ENCODE measurements at regions not wholly inside any gene's neighbourhood (a gene's known extent, or its start where the extent isn't known, plus 50 kb on each side); places are given as distances from the start of the nearest gene placed in this dataset.

DNA sequence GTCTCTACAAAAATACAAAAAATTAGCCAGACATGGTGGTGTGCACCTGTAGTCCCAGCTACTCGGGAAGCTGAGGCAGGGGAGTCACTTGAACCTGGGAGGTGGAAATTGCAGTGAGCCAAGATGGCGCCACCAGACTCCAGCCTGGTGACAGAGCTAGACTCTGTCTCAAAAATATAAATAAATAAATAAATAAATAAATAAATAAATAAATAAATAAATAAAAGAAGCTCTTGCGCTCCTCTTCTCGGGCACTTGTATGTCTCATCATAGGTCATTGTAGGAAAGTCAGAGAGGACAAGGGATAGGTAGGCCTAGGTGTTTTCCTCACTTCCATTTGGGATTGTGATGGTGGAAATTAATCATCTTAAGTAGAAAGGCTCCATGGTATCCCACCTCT lies 252.8 kb downstream of the PIK3R1 start:
- Mint-ChIP-seq H3K9me3 (no peaks in the 10 kb centered on the region), H3K4me3 (no peak overlapping the region), H3K27me3 (ENCODE audit: low read depth) (no peaks in the 10 kb centered on the region), H3K36me3 (ENCODE audit: insufficient read depth) (no peaks in the 10 kb centered on the region), H3K4me1 (ENCODE audit: low read depth) (no peaks in the 10 kb centered on the region)
- ATAC-seq (no peak), DNase-seq (no peak)

DNA sequence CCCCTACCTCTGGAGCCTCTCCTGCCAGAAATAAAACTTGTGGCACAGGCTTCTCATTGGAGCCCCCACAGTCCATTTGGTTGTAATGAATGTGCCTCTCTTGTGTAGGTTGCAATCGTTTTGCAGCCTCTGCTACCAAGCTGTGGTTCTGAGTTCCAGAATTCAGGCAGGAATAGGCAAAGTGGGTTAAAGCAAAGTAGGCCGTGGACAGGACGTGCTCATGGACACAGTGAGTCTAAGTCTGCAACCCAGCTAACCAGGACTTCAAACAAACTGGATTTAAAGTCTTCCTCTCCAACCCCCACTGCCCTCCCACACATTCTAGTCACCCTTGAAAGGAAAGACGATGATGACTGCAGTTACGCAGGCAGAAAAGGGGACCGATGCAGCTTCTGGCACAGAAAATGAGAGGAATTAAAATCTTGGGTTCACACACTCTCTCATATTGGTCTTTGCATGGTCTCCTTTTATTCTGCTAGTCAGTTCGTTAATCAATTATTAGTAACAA lies 260.0 kb downstream of the PIK3R1 start:
- no peaks in the 10 kb centered on the region for H3K36me3 Mint-ChIP-seq (ENCODE audit: insufficient read depth)

DNA sequence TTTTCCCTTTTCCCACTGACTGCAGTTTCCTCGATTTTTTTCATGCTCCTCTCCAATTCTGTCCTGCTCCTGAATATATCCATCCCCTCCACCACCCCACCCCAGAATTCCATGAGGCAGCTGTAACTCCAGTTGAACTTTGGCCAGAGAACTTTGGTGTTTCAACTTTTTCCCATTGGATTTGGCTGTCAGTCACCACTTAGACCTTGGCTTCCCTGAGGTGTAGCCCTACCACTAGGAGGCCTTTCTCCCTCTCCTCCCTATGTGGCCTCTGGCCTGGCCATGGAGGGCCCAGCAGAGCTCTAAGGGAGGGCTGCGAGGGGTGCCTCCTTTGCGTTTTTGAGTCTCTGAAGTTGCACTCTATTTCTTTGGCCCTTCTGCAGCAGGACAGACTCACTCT lies 261.3 kb downstream of the PIK3R1 start:
- Mint-ChIP-seq H3K4me1 (ENCODE audit: low read depth) (no peaks in the 10 kb centered on the region), H3K4me3 (no peak overlapping the region), H3K27me3 (ENCODE audit: low read depth) (no peaks in the 10 kb centered on the region), H3K9me3 (no peaks in the 10 kb centered on the region), H3K36me3 (ENCODE audit: insufficient read depth) (no peaks in the 10 kb centered on the region)
- ATAC-seq (no peak), DNase-seq (no peak)

More for the DNA sequence above, 260.0 kb downstream of the PIK3R1 start:
- ATAC-seq = no peak
- H3K4me1 Mint-ChIP-seq (ENCODE audit: low read depth) = no peaks in the 10 kb centered on the region
- H3K9me3 Mint-ChIP-seq = no peaks in the 10 kb centered on the region
- no peak overlapping the region for H3K4me3 Mint-ChIP-seq
- no peak for DNase-seq
- H3K27me3 Mint-ChIP-seq (ENCODE audit: low read depth) = no peaks in the 10 kb centered on the region

DNA sequence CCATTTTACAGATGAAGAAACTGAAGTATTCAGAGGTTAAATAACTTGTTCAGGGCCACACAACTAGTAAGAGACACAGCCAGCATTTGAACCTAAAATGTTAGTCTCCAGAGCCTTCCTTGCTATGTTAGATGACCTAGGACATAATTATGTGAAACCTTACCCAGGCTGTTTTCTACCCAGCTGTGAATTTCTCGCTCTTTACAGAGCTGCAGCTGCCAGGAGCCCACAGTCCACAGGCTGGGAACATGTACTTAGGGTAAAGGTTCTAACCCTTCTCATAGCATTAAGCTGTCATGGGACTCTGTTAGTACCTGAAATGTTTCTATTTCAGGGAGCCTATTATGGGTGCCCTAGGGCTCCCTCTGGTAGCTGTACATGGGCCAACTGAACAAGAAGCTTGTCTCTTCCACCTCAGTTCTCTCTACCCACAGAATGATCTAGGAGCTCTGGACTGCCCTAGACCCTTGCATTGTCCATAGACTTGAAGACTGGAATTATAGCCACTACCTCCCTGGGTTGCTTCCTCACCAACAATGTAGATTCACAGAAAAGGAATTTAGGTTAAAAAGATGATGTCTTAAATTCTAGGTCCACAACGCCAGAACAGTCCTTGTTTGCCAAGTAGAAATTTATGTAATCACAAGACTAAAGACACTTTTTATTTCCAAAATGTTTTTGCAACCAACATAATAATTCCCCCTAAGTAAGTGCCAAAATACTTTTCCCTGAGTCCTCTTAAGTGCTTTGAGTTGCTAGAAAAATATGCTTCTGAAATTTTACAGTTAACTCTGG lies 262.9 kb downstream of the PIK3R1 start:
- no peaks in the 10 kb centered on the region for H3K36me3 Mint-ChIP-seq (ENCODE audit: insufficient read depth)
- DNase-seq = no peak
- no peaks in the 10 kb centered on the region for H3K9me3 Mint-ChIP-seq
- peaks cover 6% of the 10 kb centered on the region for H3K27me3 Mint-ChIP-seq (ENCODE audit: low read depth)
- ATAC-seq = no peak
- H3K4me3 Mint-ChIP-seq = no peak overlapping the region
- H3K4me1 Mint-ChIP-seq (ENCODE audit: low read depth) = no peaks in the 10 kb centered on the region

DNA sequence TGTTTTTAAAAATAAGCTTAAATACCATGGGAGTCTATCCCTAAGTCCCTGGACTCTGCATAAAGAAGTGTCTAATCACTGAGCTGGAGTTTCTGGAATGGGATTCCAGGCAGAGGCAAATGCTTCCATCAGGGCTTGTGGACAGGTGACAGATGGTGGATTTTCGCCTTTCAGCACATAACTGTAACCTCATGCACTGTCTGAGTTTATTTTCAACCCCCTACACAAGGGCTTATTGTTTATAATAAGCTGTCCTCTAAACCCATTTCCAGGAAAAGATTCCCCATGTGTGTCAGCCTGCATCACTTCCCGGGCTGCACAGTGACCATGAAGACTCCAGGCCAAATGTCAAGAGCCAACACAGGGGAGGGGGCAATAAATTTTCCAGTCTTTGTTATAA lies 264.0 kb downstream of the PIK3R1 start:
- Mint-ChIP-seq H3K27me3 (ENCODE audit: low read depth) (peaks cover 6% of the 10 kb centered on the region), H3K36me3 (ENCODE audit: insufficient read depth) (no peaks in the 10 kb centered on the region), H3K4me1 (ENCODE audit: low read depth) (no peaks in the 10 kb centered on the region), H3K4me3 (no peak overlapping the region), H3K9me3 (no peaks in the 10 kb centered on the region)
- DNase-seq (no peak), ATAC-seq (no peak)

DNA sequence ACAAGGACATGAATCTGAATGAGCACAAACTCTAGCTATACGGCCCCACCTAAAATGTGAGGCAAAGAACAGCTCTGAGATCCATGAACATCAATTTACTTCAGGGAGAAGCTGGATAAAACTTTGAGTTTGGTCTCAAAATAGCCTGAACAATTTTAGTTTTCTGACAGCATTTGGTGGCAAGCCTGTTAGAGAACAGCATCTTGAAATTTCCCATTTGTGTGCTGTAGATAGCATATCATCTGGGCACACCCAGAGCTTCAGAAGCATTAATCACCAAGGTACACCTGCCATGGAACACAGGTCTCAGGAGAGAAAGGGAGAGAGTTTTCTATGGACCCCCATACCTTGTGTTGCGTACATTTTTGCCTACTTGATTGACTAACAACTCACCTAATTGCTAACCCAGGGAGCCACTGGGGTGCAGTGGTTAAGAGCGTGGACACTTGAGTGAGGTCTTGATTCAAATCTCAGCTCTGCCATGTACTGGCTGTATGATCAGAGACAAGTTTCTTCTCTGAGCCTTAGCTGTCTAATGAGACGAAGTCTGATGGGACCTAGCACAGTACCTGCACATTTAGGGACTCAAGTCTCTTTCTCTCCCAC lies 264.9 kb downstream of the PIK3R1 start:
- H3K27me3 Mint-ChIP-seq (ENCODE audit: low read depth) = peaks cover 6% of the 10 kb centered on the region
- no peaks in the 10 kb centered on the region for H3K36me3 Mint-ChIP-seq (ENCODE audit: insufficient read depth)
- no peaks in the 10 kb centered on the region for H3K9me3 Mint-ChIP-seq
- no peaks in the 10 kb centered on the region for H3K4me1 Mint-ChIP-seq (ENCODE audit: low read depth)
- H3K4me3 Mint-ChIP-seq = no peak overlapping the region
- no peak for DNase-seq
- ATAC-seq = no peak

DNA sequence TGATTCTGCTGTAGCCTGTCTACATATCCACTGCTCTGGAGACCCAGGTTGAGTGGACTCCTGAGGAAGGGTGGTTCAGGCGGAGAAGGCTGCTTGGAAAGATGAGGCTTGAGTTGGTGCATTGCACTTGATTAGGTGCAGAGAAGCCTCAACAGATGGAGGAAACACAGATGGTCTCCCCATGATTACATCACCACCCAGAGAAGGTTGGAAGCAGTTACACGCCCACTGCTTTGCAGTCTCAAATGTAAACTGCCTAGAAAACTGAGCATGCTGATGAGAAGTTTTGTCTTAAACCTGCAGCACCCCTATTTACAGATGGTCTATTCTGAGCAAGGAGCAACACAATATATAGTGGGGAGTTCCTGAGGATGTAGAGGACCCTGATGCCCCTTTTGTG lies 266.6 kb downstream of the PIK3R1 start:
- Mint-ChIP-seq H3K27me3 (ENCODE audit: low read depth) (peaks cover 9% of the 10 kb centered on the region), H3K36me3 (ENCODE audit: insufficient read depth) (no peaks in the 10 kb centered on the region), H3K4me1 (ENCODE audit: low read depth) (no peaks in the 10 kb centered on the region), H3K4me3 (no peak overlapping the region), H3K9me3 (no peaks in the 10 kb centered on the region)
- no peak for ATAC-seq
- no peak for DNase-seq

DNA sequence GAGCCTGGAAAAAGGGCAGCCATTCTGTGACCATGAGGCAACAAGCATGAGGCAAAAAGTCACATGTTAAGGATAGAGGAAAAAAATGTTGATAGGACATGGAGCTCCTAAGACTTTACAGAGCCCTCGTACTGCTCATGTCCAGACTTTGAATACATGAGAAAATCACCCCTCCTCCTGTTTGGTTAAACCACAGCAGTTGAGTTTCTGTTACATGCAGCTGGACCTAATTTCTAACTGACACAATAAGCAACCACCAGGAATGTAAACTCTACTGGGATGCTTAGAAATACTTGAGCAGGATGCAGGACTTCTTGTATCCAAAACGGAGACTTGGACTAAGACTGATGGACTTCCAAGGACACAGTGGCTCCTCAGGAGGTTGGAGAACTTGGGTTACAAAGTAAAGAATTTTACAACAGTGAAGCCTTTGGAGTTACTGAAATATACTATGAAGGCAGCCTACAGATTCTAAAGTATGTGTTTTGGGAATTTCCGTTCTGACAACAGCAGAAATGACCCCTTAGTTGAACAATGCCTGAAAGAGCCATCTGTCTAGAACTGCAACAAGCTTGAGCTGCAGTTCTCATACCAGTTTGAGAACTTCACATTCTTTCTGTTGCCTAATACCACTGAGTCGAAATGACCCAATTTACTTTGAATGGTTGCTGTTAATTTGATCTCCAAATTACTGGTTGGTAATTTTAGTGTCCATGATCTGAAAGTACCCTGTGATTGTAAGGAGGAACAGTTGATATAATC lies 268.9 kb downstream of the PIK3R1 start:
- peaks cover 7% of the 10 kb centered on the region for H3K9me3 Mint-ChIP-seq
- H3K36me3 Mint-ChIP-seq (ENCODE audit: insufficient read depth) = no peaks in the 10 kb centered on the region
- no peaks in the 10 kb centered on the region for H3K4me1 Mint-ChIP-seq (ENCODE audit: low read depth)
- H3K27me3 Mint-ChIP-seq (ENCODE audit: low read depth) = peaks cover 16% of the 10 kb centered on the region
- H3K4me3 Mint-ChIP-seq = no peak overlapping the region
- no peak for ATAC-seq
- no peak for DNase-seq

DNA sequence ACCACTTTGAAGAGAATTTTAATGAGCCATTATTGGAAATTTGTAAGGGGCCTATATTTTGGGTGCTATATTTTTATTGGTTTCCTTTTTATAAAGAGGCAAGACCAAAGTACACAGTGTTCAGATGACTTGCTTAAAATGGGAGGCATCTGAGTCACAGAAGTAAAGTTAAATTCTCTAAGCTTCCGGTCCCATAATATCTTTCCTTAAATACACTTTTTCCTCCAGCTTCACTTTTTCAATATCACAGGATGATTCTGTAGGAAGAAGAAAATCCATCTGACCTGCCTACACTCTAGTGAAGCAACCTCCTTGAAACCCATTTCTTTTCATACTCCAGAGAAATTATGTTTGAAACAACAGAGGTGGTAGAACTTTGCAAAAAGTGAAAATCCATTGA lies 274.0 kb downstream of the PIK3R1 start:
- H3K9me3 Mint-ChIP-seq = peaks cover 7% of the 10 kb centered on the region
- peaks cover 10% of the 10 kb centered on the region for H3K27me3 Mint-ChIP-seq (ENCODE audit: low read depth)
- no peaks in the 10 kb centered on the region for H3K4me1 Mint-ChIP-seq (ENCODE audit: low read depth)
- ATAC-seq (no peak), DNase-seq (no peak)
- no peak overlapping the region for H3K4me3 Mint-ChIP-seq
- no peaks in the 10 kb centered on the region for H3K36me3 Mint-ChIP-seq (ENCODE audit: insufficient read depth)

DNA sequence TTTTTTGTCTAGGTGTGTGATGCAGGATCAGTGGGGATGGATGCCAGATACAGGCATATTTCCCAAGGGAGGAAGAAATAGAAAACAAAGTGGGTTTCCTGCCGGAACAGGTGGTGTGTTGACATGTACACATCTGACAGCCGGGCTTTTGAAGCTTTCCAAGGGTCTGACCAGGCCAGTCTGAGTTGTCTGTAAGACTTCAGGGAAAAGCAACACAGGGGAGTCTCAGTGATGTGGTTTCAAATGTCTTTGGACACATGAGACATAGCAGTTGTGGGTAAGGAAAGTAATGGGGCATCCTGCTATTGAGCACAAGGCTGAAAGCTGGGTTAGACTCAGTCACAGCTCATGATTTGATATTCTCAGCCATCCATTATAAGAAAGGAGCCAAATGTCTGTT lies 274.9 kb downstream of the PIK3R1 start:
- Mint-ChIP-seq H3K4me3 (no peak overlapping the region), H3K9me3 (peaks cover 7% of the 10 kb centered on the region), H3K36me3 (ENCODE audit: insufficient read depth) (no peaks in the 10 kb centered on the region), H3K27me3 (ENCODE audit: low read depth) (peaks cover 10% of the 10 kb centered on the region), H3K4me1 (ENCODE audit: low read depth) (no peaks in the 10 kb centered on the region)
- DNase-seq (no peak), ATAC-seq (no peak)

DNA sequence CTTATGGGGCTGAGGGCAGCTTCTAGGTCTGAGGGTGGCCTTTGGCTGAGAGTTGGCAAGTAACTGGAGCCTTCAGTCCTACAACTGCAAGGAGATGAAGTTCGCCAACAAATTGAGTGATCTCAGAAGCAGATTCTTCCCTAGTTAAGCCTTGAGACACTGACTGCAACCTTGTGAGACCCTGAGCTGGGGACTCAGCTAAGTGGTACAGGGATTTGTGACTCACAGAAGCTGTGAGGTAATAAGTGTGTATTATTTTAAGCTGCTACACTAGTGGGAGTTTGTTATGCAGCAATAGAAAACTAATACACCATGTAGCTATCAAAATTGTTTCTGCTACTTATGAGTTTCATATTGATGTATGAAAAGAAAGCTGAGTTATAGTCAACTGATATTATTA lies 279.2 kb downstream of the PIK3R1 start:
- no peak overlapping the region for H3K4me3 Mint-ChIP-seq
- peaks cover 22% of the 10 kb centered on the region for H3K9me3 Mint-ChIP-seq
- no peaks in the 10 kb centered on the region for H3K27me3 Mint-ChIP-seq (ENCODE audit: low read depth)

DNA sequence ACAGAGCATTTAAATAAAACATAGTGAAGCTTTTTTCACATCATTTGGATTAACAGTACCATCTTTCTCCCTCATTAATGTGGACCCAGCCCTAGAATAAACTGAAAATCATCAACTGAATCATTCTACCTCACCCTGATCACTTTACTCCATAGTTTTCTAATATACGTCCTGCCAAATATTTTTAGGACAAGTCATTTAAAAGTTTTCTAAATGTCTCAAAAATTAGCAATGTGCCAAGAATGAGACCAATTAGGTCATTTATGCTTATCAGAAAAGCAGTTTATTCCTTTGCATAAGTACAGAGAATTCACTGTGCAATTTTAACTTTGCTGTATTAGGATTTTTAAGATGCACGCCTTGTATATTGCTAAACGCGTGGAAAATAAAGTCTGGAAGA lies 284.4 kb downstream of the PIK3R1 start:
- DNase-seq = no peak
- Mint-ChIP-seq H3K9me3 (peaks cover 25% of the 10 kb centered on the region), H3K4me3 (no peak overlapping the region), H3K27me3 (ENCODE audit: low read depth) (no peaks in the 10 kb centered on the region), H3K4me1 (ENCODE audit: low read depth) (no peaks in the 10 kb centered on the region), H3K36me3 (ENCODE audit: insufficient read depth) (peaks cover 2% of the 10 kb centered on the region)
- no peak for ATAC-seq

More for the DNA sequence above, 279.2 kb downstream of the PIK3R1 start:
- Mint-ChIP-seq H3K36me3 (ENCODE audit: insufficient read depth) (peaks cover 2% of the 10 kb centered on the region), H3K4me1 (ENCODE audit: low read depth) (no peaks in the 10 kb centered on the region)
- ATAC-seq = no peak
- no peak for DNase-seq

DNA sequence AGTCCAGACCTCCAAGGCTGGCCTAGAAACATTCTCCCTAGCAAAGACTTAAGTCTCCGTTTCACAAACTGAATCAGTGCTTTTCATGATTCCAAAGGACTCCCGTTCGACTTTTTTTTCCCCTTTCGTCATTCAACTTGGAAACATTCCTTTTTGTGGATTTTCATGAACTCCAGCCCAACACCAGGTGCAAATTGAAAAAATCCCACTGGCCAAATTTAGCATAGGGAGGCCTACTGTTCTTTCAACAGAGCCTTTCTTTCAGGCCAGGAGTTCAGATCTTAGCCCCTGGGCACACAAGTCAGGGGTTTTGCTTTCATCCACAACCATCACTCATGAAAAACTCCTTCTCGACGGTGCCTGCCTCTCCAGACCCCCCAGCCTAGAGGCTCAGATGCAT lies 285.3 kb downstream of the PIK3R1 start:
- Mint-ChIP-seq H3K4me3 (no peak overlapping the region), H3K9me3 (peaks cover 25% of the 10 kb centered on the region), H3K27me3 (ENCODE audit: low read depth) (no peaks in the 10 kb centered on the region), H3K4me1 (ENCODE audit: low read depth) (no peaks in the 10 kb centered on the region), H3K36me3 (ENCODE audit: insufficient read depth) (peaks cover 2% of the 10 kb centered on the region)
- ATAC-seq = no peak
- DNase-seq = no peak

DNA sequence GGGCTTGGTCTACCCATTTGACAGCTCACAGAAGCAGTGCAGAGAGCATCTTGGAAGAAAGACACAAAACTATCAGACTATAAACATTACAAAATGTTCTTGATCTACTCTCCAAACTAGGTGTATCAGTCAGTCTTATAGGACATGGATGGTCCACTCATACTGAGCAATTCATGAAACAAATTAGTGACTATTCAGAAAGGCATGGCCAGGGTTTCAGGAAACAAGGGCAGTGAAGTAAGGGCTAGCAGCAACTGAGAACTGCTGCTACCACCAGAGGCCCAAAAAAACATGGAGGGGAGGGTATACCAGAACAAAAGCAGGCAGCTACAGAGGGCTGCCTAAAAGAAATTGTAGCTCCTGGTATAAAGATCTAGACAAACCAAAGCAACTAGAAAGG lies 287.0 kb downstream of the PIK3R1 start:
- no peaks in the 10 kb centered on the region for H3K27me3 Mint-ChIP-seq (ENCODE audit: low read depth)

More for the DNA sequence above, 287.0 kb downstream of the PIK3R1 start:
- Mint-ChIP-seq H3K4me1 (ENCODE audit: low read depth) (no peaks in the 10 kb centered on the region), H3K36me3 (ENCODE audit: insufficient read depth) (peaks cover 2% of the 10 kb centered on the region), H3K9me3 (peaks cover 13% of the 10 kb centered on the region), H3K4me3 (no peak overlapping the region)
- DNase-seq (no peak), ATAC-seq (no peak)
